ENCODE measurements at regions not wholly inside any gene's neighbourhood (a gene's known extent, or its start where the extent isn't known, plus 50 kb on each side); places are given as distances from the start of the nearest gene placed in this dataset.

- Histone ChIP-seq H3K9me3 (no peaks in the 10 kb centered on the region), H3K27me3 (no peaks in the 10 kb centered on the region), H3K36me3 (no peaks in the 10 kb centered on the region), H3K27ac (no peak overlapping the region), H3K4me1 (no peaks in the 10 kb centered on the region), H3K4me3 (no peak overlapping the region)
- DNase-seq = no peak
- intact Hi-C loops (cut with DNase I; ENCODE audit: low total_unique reads) = no loop called here
- no peak for TF ChIP-seq POLR2A (IDR thresholded peaks at IDR 0.05)
- TF ChIP-seq CTCF (IDR thresholded peaks at IDR 0.05) = no peak
Observed at GRCh38 chr18:72636611-72637010, 92.5 kb upstream of the CBLN2 start.

GRCh38 chr18:72634500-72634899 is 90.4 kb upstream of the CBLN2 start:
- Histone ChIP-seq H3K4me3 (no peak overlapping the region), H3K9me3 (no peaks in the 10 kb centered on the region), H3K36me3 (no peaks in the 10 kb centered on the region), H3K27me3 (no peaks in the 10 kb centered on the region), H3K4me1 (no peaks in the 10 kb centered on the region), H3K27ac (no peak overlapping the region)
- no peak for DNase-seq
- intact Hi-C loops (cut with DNase I; ENCODE audit: low total_unique reads) = no loop called here
- TF ChIP-seq CTCF (IDR thresholded peaks at IDR 0.05) = no peak
- no peak for TF ChIP-seq POLR2A (IDR thresholded peaks at IDR 0.05)

GRCh38 chr18:72630991-72631390 is 86.8 kb upstream of the CBLN2 start:
- no peaks in the 10 kb centered on the region for H3K9me3 ChIP-seq
- no peaks in the 10 kb centered on the region for H3K27me3 ChIP-seq
- DNase-seq = no peak
- TF ChIP-seq CTCF (IDR thresholded peaks at IDR 0.05) (no peak), POLR2A (IDR thresholded peaks at IDR 0.05) (no peak)
- no peak overlapping the region for H3K4me3 ChIP-seq
- H3K27ac ChIP-seq = no peak overlapping the region
- H3K4me1 ChIP-seq = no peaks in the 10 kb centered on the region
- intact Hi-C loops (cut with DNase I; ENCODE audit: low total_unique reads) = no loop called here
- no peaks in the 10 kb centered on the region for H3K36me3 ChIP-seq

GRCh38 chr18:72623444-72623843 is 79.3 kb upstream of the CBLN2 start:
- Histone ChIP-seq H3K27me3 (no peaks in the 10 kb centered on the region), H3K4me1 (no peaks in the 10 kb centered on the region), H3K27ac (no peak overlapping the region), H3K9me3 (no peaks in the 10 kb centered on the region), H3K36me3 (no peaks in the 10 kb centered on the region), H3K4me3 (no peak overlapping the region)
- TF ChIP-seq CTCF (IDR thresholded peaks at IDR 0.05) (no peak), POLR2A (IDR thresholded peaks at IDR 0.05) (no peak)
- intact Hi-C loops (cut with DNase I; ENCODE audit: low total_unique reads) = no loop called here
- no peak for DNase-seq

GRCh38 chr18:72613534-72613930 is 69.4 kb upstream of the CBLN2 start:
- DNase-seq = no peak
- Histone ChIP-seq H3K9me3 (no peaks in the 10 kb centered on the region), H3K27me3 (no peaks in the 10 kb centered on the region), H3K36me3 (no peaks in the 10 kb centered on the region), H3K4me1 (no peaks in the 10 kb centered on the region), H3K27ac (no peak overlapping the region), H3K4me3 (no peak overlapping the region)
- TF ChIP-seq CTCF (IDR thresholded peaks at IDR 0.05) = no peak
- TF ChIP-seq POLR2A (IDR thresholded peaks at IDR 0.05) = no peak
- intact Hi-C loops (cut with DNase I; ENCODE audit: low total_unique reads) = no loop called here
